ENCODE measurements at regions not wholly inside any gene's neighbourhood (a gene's known extent, or its start where the extent isn't known, plus 50 kb on each side); places are given as distances from the start of the nearest gene placed in this dataset.

DNA sequence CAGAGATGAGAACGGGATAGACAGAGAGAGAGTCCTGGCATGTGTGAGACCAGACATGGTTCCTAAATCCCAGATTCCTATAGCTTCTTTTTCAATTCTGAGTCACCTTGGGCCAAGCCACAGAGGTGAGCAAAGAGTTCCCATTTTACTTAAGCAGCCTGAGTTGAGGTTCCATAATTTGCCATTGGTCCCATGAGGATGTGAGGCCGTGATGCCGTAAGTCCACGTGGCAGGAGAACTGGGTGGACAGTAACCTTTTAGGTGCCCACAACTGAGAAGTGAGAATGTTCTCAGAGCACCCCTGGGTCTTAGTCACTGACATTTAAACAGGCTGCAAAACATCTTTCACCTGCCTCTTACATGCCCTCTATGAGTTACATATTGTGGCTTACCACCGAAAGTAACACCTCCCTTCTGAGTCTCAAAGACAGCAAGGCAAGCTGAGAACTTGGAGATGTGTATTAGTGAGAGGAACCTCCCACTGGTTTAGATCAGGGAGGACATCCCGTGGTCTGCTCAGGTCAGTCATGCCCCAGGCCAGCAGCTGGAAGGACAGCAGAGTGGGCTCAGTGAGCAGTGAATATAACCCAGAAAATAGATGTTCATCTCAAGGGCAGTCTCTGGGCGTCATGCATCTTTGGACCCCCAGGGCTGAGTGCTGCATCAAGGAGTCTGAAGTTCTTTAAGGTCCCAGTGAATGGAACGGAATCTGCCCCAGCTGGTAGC, 127.9 kb upstream of the LGALSL start:
- Histone ChIP-seq H3K27ac (ENCODE audit: low read length) (no peak overlapping the region), H3K27me3 (ENCODE audit: control insufficient read depth, insufficient read depth, low read length) (no peaks in the 10 kb centered on the region), H3K4me3 (ENCODE audit: low read length) (no peak overlapping the region), H3K36me3 (ENCODE audit: control insufficient read depth, insufficient read depth, low read length) (no peaks in the 10 kb centered on the region), H3K4me1 (ENCODE audit: control insufficient read depth, insufficient read depth, low read length) (peaks cover 28% of the 10 kb centered on the region), H3K9me3 (replicated peaks; ENCODE audit: control insufficient read depth, low read depth, low read length) (no peaks in the 10 kb centered on the region)
- no peak for DNase-seq
- 85% methylated on average over 5 of the region's 8 CpGs for WGBS (ENCODE audit: insufficient coverage)

DNA sequence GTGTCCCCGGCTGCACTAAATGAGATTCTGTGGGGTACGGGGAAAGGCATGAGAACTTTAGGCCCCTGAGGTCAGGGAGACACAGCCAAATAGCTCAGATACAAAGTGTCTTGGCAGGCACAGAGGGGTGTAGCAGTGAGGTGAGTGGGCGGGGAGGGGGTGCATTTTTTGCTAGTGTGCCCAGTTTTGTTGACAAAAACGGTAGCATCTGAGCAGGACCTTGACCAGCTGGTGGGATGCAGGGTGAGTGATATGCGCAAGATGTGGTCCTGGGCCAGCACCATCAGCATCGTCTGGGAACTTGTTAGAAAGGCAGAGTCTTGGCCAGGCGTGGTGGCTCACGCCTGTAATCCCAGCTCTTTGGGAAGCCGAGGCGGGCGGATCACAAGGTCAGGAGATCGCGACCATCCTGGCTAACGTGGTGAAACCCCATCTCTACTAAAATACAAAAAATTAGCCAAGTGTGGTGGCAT, 127.3 kb upstream of the LGALSL start:
- no peak overlapping the region for H3K4me3 ChIP-seq (ENCODE audit: low read length)
- no peaks in the 10 kb centered on the region for H3K27me3 ChIP-seq (ENCODE audit: control insufficient read depth, insufficient read depth, low read length)
- WGBS (ENCODE audit: insufficient coverage): 86% methylated on average over 5 of the region's 14 CpGs
- no peak overlapping the region for H3K27ac ChIP-seq (ENCODE audit: low read length)
- no peaks in the 10 kb centered on the region for H3K36me3 ChIP-seq (ENCODE audit: control insufficient read depth, insufficient read depth, low read length)
- no peak for DNase-seq
- H3K4me1 ChIP-seq (ENCODE audit: control insufficient read depth, insufficient read depth, low read length): peaks cover 34% of the 10 kb centered on the region
- no peaks in the 10 kb centered on the region for H3K9me3 ChIP-seq (replicated peaks; ENCODE audit: control insufficient read depth, low read depth, low read length)

DNA sequence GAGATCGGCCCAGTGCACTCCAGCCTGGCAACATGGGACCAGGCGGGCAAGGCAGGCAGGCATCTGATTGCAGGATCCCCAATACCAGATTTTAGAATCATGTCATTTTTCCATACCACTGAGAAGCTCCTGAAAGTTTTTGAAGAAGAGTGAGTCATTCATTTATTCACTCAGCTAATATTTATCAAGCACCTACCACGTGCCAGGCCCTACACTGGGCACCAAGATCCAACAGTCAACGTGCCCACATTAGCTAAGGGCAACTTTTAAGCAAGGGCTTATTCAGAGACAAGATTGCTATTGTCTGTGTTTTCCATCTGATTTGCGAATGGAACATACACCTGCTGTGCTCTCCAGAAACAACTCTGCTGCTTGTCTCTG, 126.8 kb upstream of the LGALSL start:
- DNase-seq: no peak
- H3K9me3 ChIP-seq (replicated peaks; ENCODE audit: control insufficient read depth, low read depth, low read length): no peaks in the 10 kb centered on the region
- no peak overlapping the region for H3K27ac ChIP-seq (ENCODE audit: low read length)
- H3K4me3 ChIP-seq (ENCODE audit: low read length): no peak overlapping the region
- peaks cover 37% of the 10 kb centered on the region for H3K4me1 ChIP-seq (ENCODE audit: control insufficient read depth, insufficient read depth, low read length)
- H3K27me3 ChIP-seq (ENCODE audit: control insufficient read depth, insufficient read depth, low read length): no peaks in the 10 kb centered on the region
- 58% methylated on average over 2 of the region's 5 CpGs for WGBS (ENCODE audit: insufficient coverage)
- no peaks in the 10 kb centered on the region for H3K36me3 ChIP-seq (ENCODE audit: control insufficient read depth, insufficient read depth, low read length)

DNA sequence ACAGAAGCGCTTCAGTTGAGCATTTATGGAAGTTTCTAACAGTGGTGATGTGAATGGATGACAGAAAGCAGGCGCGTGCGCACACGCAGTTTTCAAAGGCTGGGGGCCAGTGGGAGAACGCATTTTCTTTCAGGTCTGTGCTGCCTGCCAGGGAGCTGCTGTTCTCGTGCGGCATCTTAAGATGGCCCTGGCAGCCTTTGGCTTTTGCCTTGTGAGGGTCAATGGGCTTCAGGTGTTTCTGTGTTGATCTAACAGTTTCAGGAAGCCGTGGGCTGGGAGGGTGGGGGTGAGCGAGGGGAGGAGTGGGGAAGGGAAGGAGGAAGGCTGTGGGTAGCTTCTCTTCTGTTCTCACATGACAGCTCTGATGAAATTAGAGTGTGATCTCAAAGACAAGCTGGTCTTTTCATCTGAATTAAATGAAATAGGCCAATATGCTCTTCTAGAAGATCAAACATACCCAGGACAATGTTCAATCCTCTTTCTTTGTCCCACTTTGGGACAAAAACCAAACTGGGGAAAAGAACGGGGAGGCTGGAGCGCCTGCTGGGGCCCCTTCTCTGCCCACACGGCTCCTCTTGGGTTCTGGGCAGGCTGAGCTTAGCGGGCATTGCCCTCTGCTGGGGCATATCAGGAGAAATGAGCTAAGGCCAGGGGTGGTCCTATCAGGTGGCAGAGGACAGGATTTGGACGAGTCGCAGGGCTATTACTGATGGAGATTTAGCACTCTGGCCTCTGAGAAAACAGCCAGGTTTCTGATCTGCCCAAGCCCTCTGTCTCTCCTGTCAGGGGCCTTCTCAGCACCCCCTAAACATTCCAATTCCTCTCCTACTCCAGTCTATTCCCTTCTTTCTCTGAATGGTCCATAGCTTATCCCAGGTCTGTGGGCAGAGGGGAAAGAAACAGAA, 126.2 kb upstream of the LGALSL start:
- DNase-seq: peak; percentile 58
- 29% methylated on average over 15 of the region's 16 CpGs for WGBS (ENCODE audit: insufficient coverage)
- H3K9me3 ChIP-seq (replicated peaks; ENCODE audit: control insufficient read depth, low read depth, low read length): no peaks in the 10 kb centered on the region
- no peak overlapping the region for H3K27ac ChIP-seq (ENCODE audit: low read length)
- no peak overlapping the region for H3K4me3 ChIP-seq (ENCODE audit: low read length)
- no peaks in the 10 kb centered on the region for H3K27me3 ChIP-seq (ENCODE audit: control insufficient read depth, insufficient read depth, low read length)
- no peaks in the 10 kb centered on the region for H3K36me3 ChIP-seq (ENCODE audit: control insufficient read depth, insufficient read depth, low read length)
- H3K4me1 ChIP-seq (ENCODE audit: control insufficient read depth, insufficient read depth, low read length): peaks cover 37% of the 10 kb centered on the region

DNA sequence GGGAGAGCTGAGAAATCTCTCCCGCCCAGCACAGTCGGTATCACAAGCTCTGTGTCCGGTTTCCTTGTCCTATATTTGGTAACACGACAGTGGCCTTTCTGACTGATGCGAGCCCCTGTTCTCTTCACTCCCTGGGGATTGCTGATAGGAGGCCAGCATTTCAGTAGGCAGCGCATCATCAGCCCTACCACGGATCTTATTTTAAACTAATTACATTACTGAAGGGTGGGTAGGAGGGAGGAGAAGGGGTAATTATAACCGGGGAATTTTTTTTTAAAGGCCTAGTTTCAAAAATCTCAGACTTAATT, 125.6 kb upstream of the LGALSL start:
- Histone ChIP-seq H3K27ac (ENCODE audit: low read length) (no peak overlapping the region), H3K9me3 (replicated peaks; ENCODE audit: control insufficient read depth, low read depth, low read length) (no peaks in the 10 kb centered on the region), H3K36me3 (ENCODE audit: control insufficient read depth, insufficient read depth, low read length) (no peaks in the 10 kb centered on the region), H3K27me3 (ENCODE audit: control insufficient read depth, insufficient read depth, low read length) (no peaks in the 10 kb centered on the region), H3K4me3 (ENCODE audit: low read length) (no peak overlapping the region), H3K4me1 (ENCODE audit: control insufficient read depth, insufficient read depth, low read length) (peaks cover 34% of the 10 kb centered on the region)
- peak; percentile 33 for DNase-seq
- WGBS (ENCODE audit: insufficient coverage): no CpG with 5 or more reads among the region's 8 CpGs

DNA sequence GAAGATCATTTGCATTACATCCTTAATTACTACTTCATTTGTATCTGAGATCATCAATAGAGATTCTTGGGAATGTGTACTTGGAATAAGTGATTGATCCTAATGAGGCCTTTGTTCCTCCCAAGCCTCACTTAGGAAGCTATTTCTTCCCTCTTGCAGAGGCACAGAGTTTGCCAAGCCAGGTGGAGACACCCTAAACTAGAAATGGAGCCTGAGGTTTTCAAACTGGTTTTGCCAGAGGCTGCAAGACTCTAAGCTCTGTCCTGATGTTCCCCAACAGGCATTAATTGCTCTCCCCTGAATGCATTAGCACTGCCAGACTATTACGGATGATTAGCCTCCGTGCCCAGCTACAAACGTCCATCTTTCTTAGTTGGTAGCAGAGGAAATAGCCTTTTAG, 125.2 kb upstream of the LGALSL start:
- WGBS (ENCODE audit: insufficient coverage): 100% methylated on average over 1 of the region's 3 CpGs
- H3K4me1 ChIP-seq (ENCODE audit: control insufficient read depth, insufficient read depth, low read length): peaks cover 34% of the 10 kb centered on the region
- H3K36me3 ChIP-seq (ENCODE audit: control insufficient read depth, insufficient read depth, low read length): no peaks in the 10 kb centered on the region
- no peak overlapping the region for H3K27ac ChIP-seq (ENCODE audit: low read length)
- no peak for DNase-seq
- H3K9me3 ChIP-seq (replicated peaks; ENCODE audit: control insufficient read depth, low read depth, low read length): no peaks in the 10 kb centered on the region
- H3K4me3 ChIP-seq (ENCODE audit: low read length): no peak overlapping the region
- H3K27me3 ChIP-seq (ENCODE audit: control insufficient read depth, insufficient read depth, low read length): no peaks in the 10 kb centered on the region

DNA sequence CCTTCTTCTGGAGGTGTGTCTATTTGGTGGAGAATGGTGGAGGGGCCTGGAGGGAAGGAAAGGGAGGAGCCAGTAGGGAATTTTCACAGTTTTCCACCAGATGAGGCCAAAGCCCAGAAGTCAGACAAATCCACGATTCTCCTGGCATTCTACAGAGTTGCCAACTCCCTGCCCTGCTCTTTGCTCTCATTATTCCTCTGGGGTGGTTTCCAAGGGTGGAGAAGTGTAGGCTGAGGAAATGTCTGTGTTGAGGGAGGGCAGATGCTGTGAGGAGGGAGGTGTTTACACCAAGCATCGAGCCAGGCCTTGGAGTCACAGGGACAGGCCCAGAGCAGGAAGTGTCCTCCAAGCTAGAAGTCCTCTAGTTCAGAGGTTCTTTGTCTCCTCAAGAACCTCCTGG, 124.1 kb upstream of the LGALSL start:
- Histone ChIP-seq H3K4me3 (ENCODE audit: low read length) (no peak overlapping the region), H3K27me3 (ENCODE audit: control insufficient read depth, insufficient read depth, low read length) (no peaks in the 10 kb centered on the region), H3K9me3 (replicated peaks; ENCODE audit: control insufficient read depth, low read depth, low read length) (no peaks in the 10 kb centered on the region), H3K4me1 (ENCODE audit: control insufficient read depth, insufficient read depth, low read length) (peaks cover 34% of the 10 kb centered on the region), H3K36me3 (ENCODE audit: control insufficient read depth, insufficient read depth, low read length) (no peaks in the 10 kb centered on the region), H3K27ac (ENCODE audit: low read length) (peak overlapping the region; percentile 85)
- DNase-seq: peak; percentile 42
- no CpG with 5 or more reads among the region's 2 CpGs for WGBS (ENCODE audit: insufficient coverage)

DNA sequence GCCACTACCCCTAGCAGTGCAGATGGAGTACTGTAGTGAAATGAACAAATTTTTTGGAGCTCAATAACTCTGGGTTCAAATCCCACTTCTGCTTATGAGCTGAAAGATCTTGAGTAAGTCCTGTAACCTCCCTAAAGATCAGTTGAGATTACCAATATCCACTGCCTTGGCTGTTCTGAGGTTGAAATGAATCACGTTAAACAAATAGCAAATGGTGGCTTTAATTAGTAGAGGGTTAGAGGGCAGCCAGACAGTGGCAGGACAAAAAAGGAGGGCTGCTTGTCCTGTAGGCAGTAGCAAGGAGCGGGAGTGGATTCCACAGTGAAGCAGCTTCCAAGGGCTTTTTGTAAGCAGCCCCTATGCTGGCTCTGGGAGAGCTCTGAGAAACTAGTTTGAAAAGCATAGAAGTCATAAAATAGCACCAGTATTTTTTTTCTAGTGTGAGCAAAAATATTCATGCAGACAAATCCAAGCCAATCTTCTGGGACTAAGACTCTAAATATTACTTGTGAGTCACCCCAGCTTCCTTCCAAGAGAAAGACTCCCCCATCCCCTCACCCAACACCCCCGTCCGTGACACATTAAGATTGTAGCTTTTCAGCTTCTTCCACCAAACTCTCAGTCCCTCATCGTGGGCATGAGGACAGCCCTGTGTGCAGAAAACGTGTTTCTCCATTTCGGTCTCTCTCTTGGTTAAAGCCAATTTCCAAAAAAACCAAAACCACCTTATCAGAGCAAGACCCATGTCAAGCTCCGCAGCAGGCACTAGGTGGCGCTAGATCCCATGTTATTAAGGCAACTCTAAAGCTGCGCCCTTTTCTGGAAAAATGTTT, 123.5 kb upstream of the LGALSL start:
- WGBS (ENCODE audit: insufficient coverage): 7% methylated on average over 7 of the region's 10 CpGs
- Histone ChIP-seq H3K4me1 (ENCODE audit: control insufficient read depth, insufficient read depth, low read length) (peaks cover 34% of the 10 kb centered on the region), H3K4me3 (ENCODE audit: low read length) (peak overlapping the region; percentile 28), H3K27me3 (ENCODE audit: control insufficient read depth, insufficient read depth, low read length) (no peaks in the 10 kb centered on the region), H3K9me3 (replicated peaks; ENCODE audit: control insufficient read depth, low read depth, low read length) (no peaks in the 10 kb centered on the region), H3K36me3 (ENCODE audit: control insufficient read depth, insufficient read depth, low read length) (no peaks in the 10 kb centered on the region), H3K27ac (ENCODE audit: low read length) (peak overlapping the region; percentile 85)
- DNase-seq: peak; percentile 96

DNA sequence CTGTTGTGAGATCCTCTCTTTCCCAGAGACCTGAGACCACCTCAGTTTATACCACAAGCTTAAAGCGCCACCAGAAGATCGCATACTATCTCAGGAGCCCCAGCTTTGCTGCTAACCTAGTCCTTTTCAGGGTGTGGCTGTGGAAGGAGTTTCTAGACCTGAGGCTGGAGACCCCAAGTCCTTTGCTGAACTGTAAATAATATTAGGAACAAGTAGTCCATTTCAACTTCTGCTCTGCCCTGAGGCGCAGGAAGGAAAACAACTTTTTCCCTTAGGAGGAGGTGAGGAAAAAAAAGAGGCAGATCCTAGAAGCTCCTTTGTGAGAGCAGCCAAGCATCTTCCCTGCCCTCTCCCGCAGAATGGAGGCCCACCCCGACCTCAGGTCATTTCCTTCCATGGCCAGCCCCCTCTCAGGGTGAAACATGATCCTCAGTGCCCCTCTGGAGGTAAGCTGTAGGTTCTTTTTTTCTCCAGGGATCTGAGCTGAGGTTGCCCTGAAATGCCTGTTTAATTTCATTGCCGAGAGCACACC, 122.8 kb upstream of the LGALSL start:
- no peaks in the 10 kb centered on the region for H3K27me3 ChIP-seq (ENCODE audit: control insufficient read depth, insufficient read depth, low read length)
- H3K4me3 ChIP-seq (ENCODE audit: low read length): no peak overlapping the region
- no peaks in the 10 kb centered on the region for H3K9me3 ChIP-seq (replicated peaks; ENCODE audit: control insufficient read depth, low read depth, low read length)
- DNase-seq: no peak
- peaks cover 34% of the 10 kb centered on the region for H3K4me1 ChIP-seq (ENCODE audit: control insufficient read depth, insufficient read depth, low read length)
- no peaks in the 10 kb centered on the region for H3K36me3 ChIP-seq (ENCODE audit: control insufficient read depth, insufficient read depth, low read length)
- 0% methylated on average over 1 of the region's 6 CpGs for WGBS (ENCODE audit: insufficient coverage)
- H3K27ac ChIP-seq (ENCODE audit: low read length): peak overlapping the region; percentile 85

Measured in muscle of leg (tissue), 3 donors.